Transverse colon (tissue), 4 donors: ENCODE measurements at regions not wholly inside any gene's neighbourhood (a gene's known extent, or its start where the extent isn't known, plus 50 kb on each side); places are given as distances from the start of the nearest gene placed in this dataset.

Experiments used
- POLR2A ChIP-seq: fragments of 450-650 bp; IDR thresholded peaks from one replicate; pipeline ENCODE4 v1.6.1; 2016; ENCODE audit warnings: antibody characterized with exemption, mild to moderate bottlenecking, moderate library complexity
- POLR2AphosphoS5 ChIP-seq, 3 donors: sonication (generic); formaldehyde crosslinking; IDR thresholded peaks; one replicate each; pipeline ENCODE4 v1.6.1; 2016; ENCODE audit warnings: antibody characterized with exemption in 3 of 3
- TF ChIP-seq, protein P1 (sequence below), 5 experiments: fragments of 200-600 bp in 3 of 5; fragments of 450-650 bp in 2 of 5; sonication (generic) in 3 of 5; IDR thresholded peaks; 1 replicate in 2 of 5; 2 replicates in 3 of 5; pipeline ENCODE4 v1.5.1; 2016 to 2017; ENCODE audit warnings: antibody characterized with exemption in 5 of 5, inconsistent platforms in 3 of 5, mild to moderate bottlenecking in 2 of 5, moderate library complexity in 1 of 5

DNA sequence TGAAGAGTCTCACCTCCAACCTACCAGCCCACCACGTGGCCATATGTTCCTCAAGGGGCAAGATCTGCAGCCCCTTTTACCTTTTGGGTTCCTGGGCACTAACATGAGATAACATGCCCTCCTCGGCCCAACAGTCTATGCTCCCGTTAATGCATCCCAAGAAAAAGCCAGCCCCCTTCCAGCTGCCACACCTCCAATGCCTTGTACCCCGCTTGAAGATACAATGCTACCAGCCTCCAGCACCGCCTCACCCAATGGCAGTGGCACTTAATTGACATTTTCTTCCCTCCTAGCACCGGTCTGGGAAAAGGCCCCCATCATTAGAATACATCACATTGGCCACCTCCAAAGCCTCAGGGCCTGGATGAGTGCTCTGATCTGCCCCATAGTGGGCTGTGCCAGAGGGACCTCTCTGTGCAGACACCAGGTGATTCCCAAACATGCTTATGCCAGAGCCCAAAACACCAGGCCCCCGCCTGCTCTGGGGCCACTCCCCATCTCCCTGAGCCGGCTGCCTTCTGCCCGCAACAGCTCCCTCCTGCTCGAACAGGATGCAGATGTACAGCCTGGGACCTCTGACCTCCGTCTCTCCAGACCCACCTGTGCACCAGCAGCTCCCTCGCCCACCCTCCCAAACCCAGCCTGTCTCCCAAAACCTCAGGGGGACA lies 118.3 kb downstream of the NCOR2 start:
- TF ChIP-seq, protein P1, sequence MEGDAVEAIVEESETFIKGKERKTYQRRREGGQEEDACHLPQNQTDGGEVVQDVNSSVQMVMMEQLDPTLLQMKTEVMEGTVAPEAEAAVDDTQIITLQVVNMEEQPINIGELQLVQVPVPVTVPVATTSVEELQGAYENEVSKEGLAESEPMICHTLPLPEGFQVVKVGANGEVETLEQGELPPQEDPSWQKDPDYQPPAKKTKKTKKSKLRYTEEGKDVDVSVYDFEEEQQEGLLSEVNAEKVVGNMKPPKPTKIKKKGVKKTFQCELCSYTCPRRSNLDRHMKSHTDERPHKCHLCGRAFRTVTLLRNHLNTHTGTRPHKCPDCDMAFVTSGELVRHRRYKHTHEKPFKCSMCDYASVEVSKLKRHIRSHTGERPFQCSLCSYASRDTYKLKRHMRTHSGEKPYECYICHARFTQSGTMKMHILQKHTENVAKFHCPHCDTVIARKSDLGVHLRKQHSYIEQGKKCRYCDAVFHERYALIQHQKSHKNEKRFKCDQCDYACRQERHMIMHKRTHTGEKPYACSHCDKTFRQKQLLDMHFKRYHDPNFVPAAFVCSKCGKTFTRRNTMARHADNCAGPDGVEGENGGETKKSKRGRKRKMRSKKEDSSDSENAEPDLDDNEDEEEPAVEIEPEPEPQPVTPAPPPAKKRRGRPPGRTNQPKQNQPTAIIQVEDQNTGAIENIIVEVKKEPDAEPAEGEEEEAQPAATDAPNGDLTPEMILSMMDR (IDR thresholded peaks at IDR 0.05): no peak
- TF ChIP-seq POLR2AphosphoS5 (IDR thresholded peaks at IDR 0.05) (no peak), POLR2A (no peak)
